Esophagus squamous epithelium (tissue), 5 donors: ENCODE measurements at regions not wholly inside any gene's neighbourhood (a gene's known extent, or its start where the extent isn't known, plus 50 kb on each side); places are given as distances from the start of the nearest gene placed in this dataset.

Source experiments
- DNase-seq: peaks from one replicate; lab custom pipeline; 2025; lab: John Stamatoyannopoulos, UW
- H3K27ac ChIP-seq, 4 donors: fragments of 200-600 bp; sonication (generic); one replicate each; pipeline ENCODE4 v1.5.1; 2016 to 2019; ENCODE audit warnings: mild to moderate bottlenecking in 1 of 4
- H3K27me3 ChIP-seq, 4 donors: fragments of 200-600 bp; sonication (generic); 1 replicate in 3 of 4; 2 replicates in 1 of 4; pipeline versions ENCODE4 v1.5.1 to v1.6.0; 2017 to 2021; ENCODE audit warnings: antibody characterized with exemption in 1 of 4
- H3K36me3 ChIP-seq, 3 donors: fragments of 200-600 bp; sonication (generic); one replicate each; pipeline ENCODE4 v1.5.1; 2016 to 2019
- H3K4me1 ChIP-seq, 3 donors: fragments of 200-600 bp; sonication (generic); one replicate each; pipeline ENCODE4 v1.5.1; 2017 to 2019
- H3K4me3 ChIP-seq, 4 donors: fragments of 200-600 bp; sonication (generic); 1 replicate in 3 of 4; 2 replicates in 1 of 4; pipeline ENCODE4 v1.5.1; 2016 to 2019; ENCODE audit warnings: mild to moderate bottlenecking in 2 of 4, moderate library complexity in 1 of 4
- H3K9me3 ChIP-seq, 3 donors: fragments of 200-600 bp; sonication (generic); one replicate each; pipeline ENCODE4 v1.5.1; 2016 to 2019
- CTCF ChIP-seq, 6 experiments: fragments of 450-650 bp in 4 of 6; fragments of 200-600 bp in 2 of 6; sonication (generic) in 2 of 6; IDR thresholded peaks; one replicate each; pipeline ENCODE4 v1.5.1; 2016 to 2019; ENCODE audit warnings: antibody characterized with exemption in 6 of 6, mild to moderate bottlenecking in 4 of 6, moderate library complexity in 4 of 6
- POLR2A ChIP-seq, 4 donors: fragments of 450-650 bp; IDR thresholded peaks; one replicate each; pipeline ENCODE4 v1.6.1; 2017; ENCODE audit warnings: antibody characterized with exemption in 4 of 4, mild to moderate bottlenecking in 4 of 4, moderate library complexity in 3 of 4
- WGBS, 2 donors: methylation state at CpG; one replicate each; pipeline ENCODE4 v1.1.5; 2018; 5-methylcytosine and 5-hydroxymethylcytosine counted together
- intact Hi-C: fragments of 100-400 bp; cut with DNase I; formaldehyde crosslinking; loops from one replicate; pipeline ENCODE4 v1.15.0; 2022
- donor health status: DM: yes; HTN: yes; CAD: no.

DNA sequence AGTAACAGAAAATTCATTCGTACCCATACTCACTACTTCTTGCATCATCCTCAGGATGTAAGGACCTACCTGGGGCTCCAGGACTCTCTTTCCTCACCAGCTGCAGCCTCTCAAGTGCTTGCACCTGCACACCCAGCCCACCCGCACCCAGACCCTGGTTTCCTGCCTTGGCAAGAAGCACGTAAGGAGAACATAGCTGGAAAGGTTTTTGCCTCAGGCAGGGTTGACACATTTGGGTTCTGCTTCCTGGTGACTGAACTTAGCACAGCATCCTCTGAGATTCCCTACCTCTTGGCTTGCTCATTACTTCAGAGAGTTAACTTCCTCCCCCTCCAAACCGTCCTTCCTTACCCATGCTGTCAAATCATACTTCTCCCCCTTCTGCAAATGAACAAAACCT is 556.9 kb downstream of the CD83 start:
- H3K27ac ChIP-seq: no peak overlapping the region
- DNase-seq: no peak
- TF ChIP-seq CTCF (IDR thresholded peaks at IDR 0.05): no peak
- no peak for TF ChIP-seq POLR2A (IDR thresholded peaks at IDR 0.05)
- H3K4me1 ChIP-seq: peaks cover 0 to 18% (median 0%) of the 10 kb centered on the region in 3 donors
- H3K27me3 ChIP-seq: no peaks in the 10 kb centered on the region
- H3K9me3 ChIP-seq: no peaks in the 10 kb centered on the region
- H3K4me3 ChIP-seq: no peak overlapping the region
- WGBS, 2 donors: 60 to 75% methylated on average over 4 of the region's 4 CpGs
- no peaks in the 10 kb centered on the region for H3K36me3 ChIP-seq
- intact Hi-C loops: no loop called here

DNA sequence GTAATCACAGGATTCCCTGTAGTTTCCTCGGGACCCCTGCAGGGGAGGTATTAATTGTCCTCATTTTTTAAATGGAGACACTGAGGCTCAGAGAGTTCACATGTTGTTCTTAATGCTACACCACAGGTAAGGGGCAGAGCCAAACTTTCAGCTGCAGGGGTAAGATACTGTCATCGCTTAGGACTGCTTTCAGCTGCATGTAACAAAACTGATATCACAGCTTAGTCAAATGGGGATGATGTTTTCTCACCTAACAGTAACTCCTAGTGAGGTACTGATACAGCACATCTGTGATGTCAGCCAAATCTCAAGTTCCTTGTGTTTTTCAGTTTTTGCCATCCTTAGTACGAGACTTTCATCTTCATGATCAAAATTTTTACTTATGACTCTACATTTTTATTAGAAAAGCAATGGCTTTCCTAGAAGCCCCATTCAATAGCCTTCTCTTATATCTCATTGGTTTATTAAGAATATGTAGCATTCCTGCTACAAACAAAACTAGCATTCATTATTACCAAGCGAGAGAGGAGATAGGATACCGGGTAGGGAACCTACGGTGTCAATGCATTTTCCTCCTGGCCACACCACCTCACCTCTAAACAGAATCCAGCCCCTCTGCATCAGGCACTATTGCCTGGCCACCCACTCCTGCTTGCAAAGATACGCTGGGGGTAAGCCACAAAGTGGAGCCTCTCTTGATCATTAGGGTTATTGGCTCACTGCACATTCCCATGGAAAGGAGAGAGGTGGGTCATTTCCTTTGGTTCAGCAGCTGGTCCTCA is 557.5 kb downstream of the CD83 start:
- Histone ChIP-seq H3K27ac (no peak overlapping the region), H3K4me3 (no peak overlapping the region), H3K27me3 (no peaks in the 10 kb centered on the region), H3K36me3 (no peaks in the 10 kb centered on the region), H3K9me3 (no peaks in the 10 kb centered on the region), H3K4me1 (peaks cover 0 to 18% (median 0%) of the 10 kb centered on the region in 3 donors)
- DNase-seq: no peak
- TF ChIP-seq POLR2A (IDR thresholded peaks at IDR 0.05) (no peak), CTCF (IDR thresholded peaks at IDR 0.05) (no peak)
- intact Hi-C loops: no loop called here
- WGBS, 2 donors: 92 to 95% methylated on average over 7 of the region's 7 CpGs

- no peaks in the 10 kb centered on the region for H3K9me3 ChIP-seq
- TF ChIP-seq CTCF (IDR thresholded peaks at IDR 0.05): no peak
- TF ChIP-seq POLR2A (IDR thresholded peaks at IDR 0.05): no peak
- 39 to 83% methylated on average over 1 to 2 of the region's 2 CpGs for WGBS, 2 donors
- intact Hi-C loops: no loop called here
- DNase-seq: no peak
- H3K36me3 ChIP-seq: no peaks in the 10 kb centered on the region
- H3K4me3 ChIP-seq: no peak overlapping the region
- H3K4me1 ChIP-seq: peaks cover 0 to 13% (median 0%) of the 10 kb centered on the region in 3 donors
- H3K27ac ChIP-seq: no peak overlapping the region
- H3K27me3 ChIP-seq: no peaks in the 10 kb centered on the region
Measured at GRCh38 chr6:14676064-14676463, 558.5 kb downstream of the CD83 start.

GRCh38 chr6:14676977-14677781 is 559.6 kb downstream of the CD83 start:
- WGBS, 2 donors: 95 to 96% methylated on average over 18 to 19 of the region's 19 CpGs
- DNase-seq: no peak
- TF ChIP-seq CTCF (IDR thresholded peaks at IDR 0.05): no peak
- no peak for TF ChIP-seq POLR2A (IDR thresholded peaks at IDR 0.05)
- Histone ChIP-seq H3K27ac (no peak overlapping the region), H3K9me3 (no peaks in the 10 kb centered on the region), H3K4me3 (no peak overlapping the region), H3K36me3 (no peaks in the 10 kb centered on the region), H3K27me3 (no peaks in the 10 kb centered on the region), H3K4me1 (peaks cover 0 to 2% (median 0%) of the 10 kb centered on the region in 3 donors)
- intact Hi-C loops: no loop called here
